Heart right ventricle (tissue), 16 donors: ENCODE measurements at regions not wholly inside any gene's neighbourhood (a gene's known extent, or its start where the extent isn't known, plus 50 kb on each side); places are given as distances from the start of the nearest gene placed in this dataset.

Experiments used
- ATAC-seq, 8 donors: fragments of 200-7000 bp; cut with Tn5 transposase; one replicate each; pipeline ENCODE4 v1.9.1; 2020; ENCODE audit warnings: mild to moderate bottlenecking in 8 of 8, moderate library complexity in 8 of 8, moderate number of reproducible peaks in 1 of 8
- DNase-seq, 2 donors: peaks; one replicate each; pipeline ENCODE4 v3.0.0-alpha.2; 2020
- H3K27ac ChIP-seq, 10 donors: fragments of 200-600 bp; sonication (generic) in 2 of 10; one replicate each; pipeline versions ENCODE4 v1.5.0 to v1.8.0; 2020 to 2022; ENCODE audit warnings: mild to moderate bottlenecking in 3 of 10
- H3K27me3 ChIP-seq, 7 donors: fragments of 200-600 bp; one replicate each; pipeline ENCODE4 v1.8.0; 2021 to 2022; ENCODE audit warnings: mild to moderate bottlenecking in 2 of 7
- H3K36me3 ChIP-seq, 9 donors: fragments of 200-600 bp; sonication (generic) in 1 of 9; one replicate each; pipeline versions ENCODE4 v1.5.0 to v1.8.0; 2020 to 2022; ENCODE audit warnings: mild to moderate bottlenecking in 2 of 9
- H3K4me1 ChIP-seq, 9 donors: fragments of 200-600 bp; sonication (generic) in 1 of 9; one replicate each; pipeline versions ENCODE4 v1.5.0 to v1.8.0; 2020 to 2022; ENCODE audit warnings: mild to moderate bottlenecking in 4 of 9
- H3K4me3 ChIP-seq, 10 donors: fragments of 200-600 bp; sonication (generic) in 2 of 10; one replicate each; pipeline versions ENCODE4 v1.5.0 to v1.8.0; 2020 to 2022; ENCODE audit warnings: mild to moderate bottlenecking in 7 of 10, moderate library complexity in 2 of 10
- H3K9me3 ChIP-seq, 11 donors: fragments of 200-600 bp in 10 of 11; sonication (generic) in 2 of 11; one replicate each; pipeline versions ENCODE4 v1.5.0 to v1.8.0; 2013 to 2022; ENCODE audit warnings: mild to moderate bottlenecking in 2 of 11, control low read depth in 1 of 11, moderate library complexity in 1 of 11
- CTCF ChIP-seq, 9 donors: fragments of 200-600 bp; sonication (generic) in 2 of 9; IDR thresholded peaks; one replicate each; pipeline versions ENCODE4 v1.5.0 to v1.8.0; 2021 to 2022; ENCODE audit warnings: antibody characterized with exemption in 9 of 9, mild to moderate bottlenecking in 5 of 9, moderate library complexity in 1 of 9
- WGBS, 2 donors: extraction: QIAGEN DNeasy Blood & Tissue Kit; methylation state at CpG; one replicate each; pipeline ENCODE4 v1.1.7; 2013; ENCODE audit warnings: inconsistent platforms in 1 of 2; 5-methylcytosine and 5-hydroxymethylcytosine counted together
- intact Hi-C, 10 donors: fragments of 100-400 bp; cut with DNase I; formaldehyde crosslinking; loops; one replicate each; pipeline versions ENCODE4 v1.11.1 to v1.14.2; 2022
- donor health status: Arrhythmogenic right ventricular cardiomyopathy.
- donor health status: ischemic (EF 13 %, LVEDD 7.1; RV severe dilation, severe dysfunction).
- donor health status: healthy with polysubstance abuse.
- donor health status: DM: no; HTN: yes; CAD: no.
- donor health status: DM: no; HTN: no; CAD: no.
- donor health status: ischemic (EF 25% LVEDD 6.9; RV normal size, moderate dysfunction).
- donor health status: ischemic (EF 25% LVEDD 5.7; RV mildly dilated, moderate dysfunction).
- donor health status: healthy.
- donor health status: DM: yes; HTN: yes; CAD: no.
- donor health status: Ischemic cardiomyopathy.
- donor health status: ischemic (EF 35%, LVEDD 5.7; RV mildly dilated, moderate dysfunction).
- donor health status: nonischemic (EF 11% LVEDD 7.7; RV severe dilation, severe dysfunction).
- donor health status: DM: yes; HTN: yes; CAD: no.
- donor health status: PGD.
- donor health status: ischemic (EF 29% LVEDD 5.4; RV normal size, mild dysfunction).
- donor health status: nonischemic (EF 23%, LVEDD 6.1; RV moderate dilation, normal function).

GRCh38 chr2:45255563-45255962 lies 246.3 kb upstream of the SIX2 start:
- H3K4me3 ChIP-seq, result no peak overlapping the region
- H3K27ac ChIP-seq, result no peak overlapping the region
- H3K9me3 ChIP-seq, result no peaks in the 10 kb centered on the region
- DNase-seq (no peak), ATAC-seq (no peak)
- no peak for TF ChIP-seq CTCF (IDR thresholded peaks at IDR 0.05)
- 86 to 87% methylated on average over 3 of the region's 3 CpGs for WGBS, 2 donors
- H3K27me3 ChIP-seq, result peaks cover 0 to 4% (median 0%) of the 10 kb centered on the region in 7 donors
- H3K36me3 ChIP-seq, result no peaks in the 10 kb centered on the region
- intact Hi-C loops, result no loop called here
- H3K4me1 ChIP-seq, result peaks cover 0 to 34% (median 8%) of the 10 kb centered on the region in 9 donors

GRCh38 chr2:45254025-45254424 lies 244.8 kb upstream of the SIX2 start:
- Histone ChIP-seq H3K4me1 (peaks cover 0 to 20% (median 0%) of the 10 kb centered on the region in 9 donors), H3K9me3 (no peaks in the 10 kb centered on the region), H3K27ac (no peak overlapping the region), H3K36me3 (no peaks in the 10 kb centered on the region), H3K4me3 (no peak overlapping the region), H3K27me3 (no peaks in the 10 kb centered on the region)
- no peak for ATAC-seq
- DNase-seq, result no peak
- intact Hi-C loops, result no loop called here
- no peak for TF ChIP-seq CTCF (IDR thresholded peaks at IDR 0.05)
- 86 to 88% methylated on average over 9 of the region's 9 CpGs for WGBS, 2 donors

DNA sequence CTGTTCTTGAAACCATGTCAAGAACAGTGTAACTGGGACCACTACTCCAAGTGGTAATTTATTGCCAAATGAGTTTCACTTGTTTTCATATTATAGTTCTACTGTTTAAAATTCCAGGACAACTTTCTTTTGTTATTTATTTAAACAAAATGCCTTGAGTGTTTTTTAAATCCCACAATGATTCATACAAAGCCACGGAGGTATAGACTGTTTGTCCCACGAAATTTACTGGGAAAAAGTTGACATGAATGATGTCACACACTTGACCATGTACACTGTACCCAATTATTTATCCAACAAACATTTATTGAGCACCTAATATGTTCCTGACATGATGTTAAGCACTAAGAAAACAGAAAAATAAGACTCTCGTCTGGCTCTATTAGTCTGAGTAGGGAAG lies 243.9 kb upstream of the SIX2 start:
- TF ChIP-seq CTCF (IDR thresholded peaks at IDR 0.05), result no peak
- ATAC-seq, result no peak
- 88 to 89% methylated on average over 3 of the region's 3 CpGs for WGBS, 2 donors

DNA sequence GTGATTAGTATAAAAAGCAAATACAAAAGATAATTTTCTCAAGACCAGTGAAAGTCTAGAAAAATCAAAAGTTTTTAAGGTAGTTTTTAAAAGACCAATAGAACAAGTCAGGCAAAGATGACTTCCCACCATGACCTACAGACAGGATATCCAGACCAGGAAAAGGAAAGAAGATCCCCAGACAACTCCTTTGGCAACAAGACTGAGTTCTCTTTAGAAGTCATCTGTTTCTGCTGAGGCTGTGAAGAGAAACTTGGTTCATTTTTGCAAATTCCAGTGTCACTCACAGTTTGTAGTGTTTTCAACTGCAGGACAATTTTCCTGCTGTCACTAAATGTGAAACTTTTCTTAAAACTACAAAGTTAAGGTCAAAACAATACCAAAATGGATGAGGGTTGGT lies 240.9 kb upstream of the SIX2 start:
- ATAC-seq (no peak), DNase-seq (no peak)
- H3K9me3 ChIP-seq, result no peaks in the 10 kb centered on the region
- TF ChIP-seq CTCF (IDR thresholded peaks at IDR 0.05), result no peak
- intact Hi-C loops, result no loop called here
- H3K27me3 ChIP-seq, result no peaks in the 10 kb centered on the region
- H3K27ac ChIP-seq, result no peak overlapping the region
- H3K36me3 ChIP-seq, result no peaks in the 10 kb centered on the region
- no peak overlapping the region for H3K4me3 ChIP-seq
- H3K4me1 ChIP-seq, result no peaks in the 10 kb centered on the region

More for the DNA sequence above, 243.9 kb upstream of the SIX2 start:
- no peak for DNase-seq
- Histone ChIP-seq H3K36me3 (no peaks in the 10 kb centered on the region), H3K27me3 (no peaks in the 10 kb centered on the region), H3K4me1 (peaks cover 0 to 13% (median 0%) of the 10 kb centered on the region in 9 donors), H3K4me3 (no peak overlapping the region), H3K9me3 (no peaks in the 10 kb centered on the region), H3K27ac (no peak overlapping the region)
- intact Hi-C loops, result no loop called here

DNA sequence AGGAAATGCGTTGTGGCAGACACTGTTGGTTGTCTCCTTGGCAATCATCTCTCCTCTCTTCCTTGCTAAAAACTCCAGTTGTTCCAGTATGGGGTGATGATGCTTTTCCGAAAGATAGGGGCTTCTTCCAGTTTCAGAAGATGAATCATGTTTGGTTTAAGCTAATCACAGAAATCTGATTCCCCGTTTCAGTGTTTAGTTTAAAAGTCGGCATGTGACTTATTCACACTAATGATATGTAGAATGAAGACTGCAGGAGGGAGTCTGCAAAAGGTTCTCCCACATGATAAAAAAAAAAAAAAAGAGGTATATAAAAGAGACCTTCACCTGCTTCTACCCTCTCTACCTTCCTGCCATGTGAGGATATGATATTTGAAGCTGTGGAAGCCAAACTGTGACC lies 239.0 kb upstream of the SIX2 start:
- no peaks in the 10 kb centered on the region for H3K9me3 ChIP-seq
- WGBS, 2 donors, result 69 to 70% methylated on average over 4 of the region's 4 CpGs
- ATAC-seq (no peak), DNase-seq (no peak)
- TF ChIP-seq CTCF (IDR thresholded peaks at IDR 0.05), result no peak
- H3K4me1 ChIP-seq, result peaks cover 0 to 2% (median 0%) of the 10 kb centered on the region in 9 donors
- no peaks in the 10 kb centered on the region for H3K27me3 ChIP-seq
- no peak overlapping the region for H3K27ac ChIP-seq
- no peaks in the 10 kb centered on the region for H3K36me3 ChIP-seq
- H3K4me3 ChIP-seq, result no peak overlapping the region
- intact Hi-C loops, result no loop called here
